K562 (cell line): ENCODE measurements at regions not wholly inside any gene's neighbourhood (a gene's known extent, or its start where the extent isn't known, plus 50 kb on each side); places are given as distances from the start of the nearest gene placed in this dataset.

Experiments
- ATAC-seq: fragments of 200-7000 bp; cut with Tn5 transposase; 3 replicates; pipeline ENCODE4 v1.9.1; 2020; ENCODE audit warnings: moderate library complexity
- BruUV-seq: library from RNA; stranded (reverse); fragments of 400-500 nt; replicated peaks from 2 replicates; lab custom pipeline; 2021; lab: Mats Ljungman, UMichigan
- CTCF ChIA-PET: fragments of 300-600 bp; formaldehyde crosslinking; extraction: SDS; loops from one replicate; lab custom pipeline; 2021; ENCODE audit warnings: low intra/inter-chr PET ratio; lab: Yijun Ruan, JAX
- POLR2A ChIA-PET: fragments of 300-600, 350-650 bp; sonication (Branson Sonifier 250); formaldehyde crosslinking; extraction: SDS; loops from one replicate; lab custom pipeline; 2021; ENCODE audit warnings: antibody characterized with exemption, inconsistent platforms; lab: Yijun Ruan, JAX
- DNase-seq, 4 experiments: peaks; one replicate each; pipeline versions ENCODE4 v3.0.0 to v3.0.0-alpha.2; 2011 to 2018; ENCODE audit warnings: low spot score in 3 of 4, mixed read lengths in 3 of 4; ENCODE audit errors: extremely low read depth in 1 of 4
- FAIRE-seq: peaks from 2 replicates; lab custom pipeline; 2011; peaks lifted over from hg19 to GRCh38; lab: Jason Lieb, UNC
- H2AFZ ChIP-seq: 2 replicates; pipeline ENCODE4 v1.6.0; 2011; ENCODE audit warnings: low read depth, low read length, control low read depth, inconsistent platforms
- H3K27ac ChIP-seq: fragments of 200-600 bp; 3 replicates; pipeline ENCODE4 v1.8.0; 2011; ENCODE audit warnings: low read depth, mild to moderate bottlenecking, control low read depth, inconsistent platforms, low read length, moderate library complexity, mixed read lengths; ENCODE audit errors: extremely low read depth
- H3K27me3 ChIP-seq, 2 experiments: fragments of 300-600 bp in 1 of 2; 2 replicates in 1 of 2; 3 replicates in 1 of 2; pipeline versions ENCODE4 v1.6.0 to v1.8.0; 2011; ENCODE audit warnings: inconsistent platforms in 2 of 2, low read length in 2 of 2, mild to moderate bottlenecking in 1 of 2, mixed read lengths in 1 of 2, moderate library complexity in 1 of 2; ENCODE audit not compliant: control insufficient read depth in 2 of 2, insufficient read depth in 2 of 2
- H3K36me3 ChIP-seq: fragments of 300-600 bp; 3 replicates; pipeline ENCODE4 v1.8.0; 2011; ENCODE audit warnings: mild to moderate bottlenecking, low read length, inconsistent platforms; ENCODE audit not compliant: control insufficient read depth, insufficient read depth
- H3K4me1 ChIP-seq, 2 experiments: fragments of 200-600 bp in 1 of 2; replicated peaks in 1 of 2; 2 replicates in 1 of 2; 3 replicates in 1 of 2; pipeline versions ENCODE4 v1.5.1 to v1.8.0; 2011; ENCODE audit warnings: inconsistent platforms in 2 of 2, low read length in 2 of 2, mild to moderate bottlenecking in 1 of 2, mixed read lengths in 1 of 2, moderate library complexity in 1 of 2; ENCODE audit not compliant: control insufficient read depth in 2 of 2, insufficient read depth in 2 of 2
- H3K4me2 ChIP-seq: 2 replicates; pipeline ENCODE4 v1.6.1; 2011; ENCODE audit warnings: low read length, control low read depth, inconsistent platforms, mixed read lengths; ENCODE audit not compliant: insufficient read depth
- H3K4me3 ChIP-seq: fragments of 200-600 bp; sonication (generic), shearing (Covaris generic); 2 replicates; pipeline ENCODE4 v1.5.1; 2016; ENCODE audit warnings: control low read depth, inconsistent platforms
- H3K79me2 ChIP-seq: fragments of 200-600 bp; 3 replicates; pipeline ENCODE4 v1.8.0; 2011; ENCODE audit warnings: low read length, inconsistent platforms; ENCODE audit not compliant: control insufficient read depth, insufficient read depth
- H3K9ac ChIP-seq, 2 experiments: 2 replicates each; pipeline versions ENCODE4 v1.6.0 to v1.6.1; 2011; ENCODE audit warnings: low read depth in 2 of 2, low read length in 2 of 2, control low read depth in 1 of 2, inconsistent platforms in 1 of 2, mild to moderate bottlenecking in 1 of 2, mixed read lengths in 1 of 2; ENCODE audit not compliant: insufficient read depth in 1 of 2
- H3K9me1 ChIP-seq: one replicate; pipeline ENCODE4 v1.6.0; 2011; ENCODE audit warnings: inconsistent platforms, mild to moderate bottlenecking, low read length, moderate library complexity; ENCODE audit not compliant: control insufficient read depth, insufficient read depth
- H3K9me3 ChIP-seq: replicated peaks from 2 replicates; pipeline ENCODE4 v1.5.1; 2011; ENCODE audit warnings: low read depth, low read length, inconsistent platforms; ENCODE audit not compliant: control insufficient read depth, insufficient read depth
- H4K20me1 ChIP-seq: replicated peaks from 2 replicates; pipeline ENCODE4 v1.6.1; 2011; ENCODE audit warnings: low read length, inconsistent platforms, mixed read lengths; ENCODE audit not compliant: control insufficient read depth, insufficient read depth
- CREBBP ChIP-seq: IDR thresholded peaks from one replicate; pipeline ENCODE4 v1.6.1; 2012; ENCODE audit warnings: low read depth, mild to moderate bottlenecking, control low read depth, inconsistent platforms, low read length
- NCOR1 ChIP-seq: fragments of 450-650 bp; IDR thresholded peaks from 2 replicates; pipeline ENCODE4 v1.6.1; 2016; ENCODE audit warnings: mild to moderate bottlenecking, moderate library complexity
- NRF1 ChIP-seq, 2 experiments: fragments of 450-650 bp; IDR thresholded peaks in 1 of 2; conservative IDR thresholded peaks in 1 of 2; 2 replicates each; pipeline ENCODE4 v1.6.1; 2014; ENCODE audit warnings: mild to moderate bottlenecking in 2 of 2
- TEAD1 ChIP-seq, 2 experiments: fragments of 450-650 bp in 1 of 2; sonication (generic) in 1 of 2; formaldehyde crosslinking; IDR thresholded peaks; 2 replicates each; pipeline versions ENCODE4 v1.4.0 to v1.8.0; 2020 to 2022; ENCODE audit warnings: mild to moderate bottlenecking in 2 of 2, missing genetic modification reagents in 1 of 2
- ZNF695 ChIP-seq: fragments of 450-650 bp; formaldehyde crosslinking; IDR thresholded peaks from 2 replicates; pipeline ENCODE4 v1.4.0; 2020; ENCODE audit warnings: mild to moderate bottlenecking, moderate library complexity
- WGBS: fragments of 100-300 bp; shearing (Covaris generic); methylation state at CpG from one replicate; pipeline ENCODE4 v1.1.6; 2016; ENCODE audit warnings: low coverage, mixed read lengths; ENCODE audit not compliant: insufficient coverage; ENCODE audit errors: missing lambda C conversion rate; 5-methylcytosine and 5-hydroxymethylcytosine counted together
- in situ Hi-C: fragments of 300-500 bp; cut with MboI; formaldehyde crosslinking; loops from 4 replicates; pipeline ENCODE4 v1.15.0; 2018; ENCODE audit warnings: inconsistent platforms, mixed read lengths
- intact Hi-C: fragments of 100-400 bp; cut with micrococcal nuclease; formaldehyde crosslinking; loops from 2 replicates; pipeline ENCODE4 v1.14.2; 2022
- TF ChIP-seq, protein P1 (sequence below): fragments of 450-650 bp; IDR thresholded peaks from 2 replicates; pipeline ENCODE4 v1.6.1; 2014; ENCODE audit warnings: low read depth, mild to moderate bottlenecking, moderate library complexity, borderline replicate concordance

DNA sequence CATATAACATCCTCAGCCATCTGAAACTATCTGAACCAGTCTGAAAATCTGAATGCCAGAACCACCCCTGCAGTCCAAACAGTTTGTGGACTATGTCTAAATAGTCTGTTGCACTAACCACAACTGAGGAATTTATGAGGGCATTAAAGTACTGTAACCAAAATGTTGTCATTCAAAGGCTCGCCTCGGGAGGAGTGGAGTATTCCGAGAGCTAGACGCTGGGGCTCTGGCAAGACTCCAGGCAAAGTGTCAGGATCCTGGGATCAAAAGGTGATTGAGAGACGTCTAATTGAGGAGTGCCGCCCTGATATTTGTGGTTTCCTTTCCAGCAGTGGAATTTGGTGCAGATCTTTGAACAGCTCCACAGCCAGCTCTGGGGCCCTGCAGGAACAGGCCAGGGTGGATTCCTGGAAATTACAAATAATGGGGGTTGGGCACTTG, 142.9 kb upstream of the MYOCD start (continued):
- TF ChIP-seq, protein P1, sequence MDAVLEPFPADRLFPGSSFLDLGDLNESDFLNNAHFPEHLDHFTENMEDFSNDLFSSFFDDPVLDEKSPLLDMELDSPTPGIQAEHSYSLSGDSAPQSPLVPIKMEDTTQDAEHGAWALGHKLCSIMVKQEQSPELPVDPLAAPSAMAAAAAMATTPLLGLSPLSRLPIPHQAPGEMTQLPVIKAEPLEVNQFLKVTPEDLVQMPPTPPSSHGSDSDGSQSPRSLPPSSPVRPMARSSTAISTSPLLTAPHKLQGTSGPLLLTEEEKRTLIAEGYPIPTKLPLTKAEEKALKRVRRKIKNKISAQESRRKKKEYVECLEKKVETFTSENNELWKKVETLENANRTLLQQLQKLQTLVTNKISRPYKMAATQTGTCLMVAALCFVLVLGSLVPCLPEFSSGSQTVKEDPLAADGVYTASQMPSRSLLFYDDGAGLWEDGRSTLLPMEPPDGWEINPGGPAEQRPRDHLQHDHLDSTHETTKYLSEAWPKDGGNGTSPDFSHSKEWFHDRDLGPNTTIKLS = no peak
- TF ChIP-seq ZNF695 (CRISPR knock-in tag) = no peak

DNA sequence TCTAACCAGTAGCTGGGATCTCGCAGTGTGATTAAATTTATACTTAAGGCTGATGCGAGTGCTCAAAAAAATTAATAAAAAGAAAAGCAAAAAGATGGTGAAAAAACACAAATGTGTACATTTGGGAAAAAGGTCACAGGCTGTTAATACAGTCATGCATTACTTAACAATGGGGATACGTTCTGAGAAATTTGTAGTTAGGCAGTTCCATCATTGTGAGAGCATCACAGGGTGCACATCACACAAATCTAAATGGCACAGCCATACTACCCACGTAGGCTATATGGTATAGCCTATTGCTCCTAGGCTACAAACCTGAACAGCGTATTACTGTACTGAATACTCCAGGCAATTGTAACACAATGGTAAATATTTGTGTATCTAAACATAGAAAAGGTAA, 142.4 kb upstream of the MYOCD start:
- intact Hi-C loops = no loop called here
- no peaks in the 10 kb centered on the region for H3K36me3 ChIP-seq
- in situ Hi-C loops = no loop called here
- no peak overlapping the region for H3K4me2 ChIP-seq
- no peak overlapping the region for H3K27ac ChIP-seq
- ATAC-seq (no peak), FAIRE-seq (no peak), DNase-seq (no peak)
- 0% methylated on average over 5 of the region's 5 CpGs for WGBS
- no peaks in the 10 kb centered on the region for H3K79me2 ChIP-seq
- ChIA-PET POLR2A (no interaction called here), CTCF (no interaction called here)
- no peak overlapping the region for H2AFZ ChIP-seq
- no peak overlapping the region for H3K4me3 ChIP-seq
- no peak for TF ChIP-seq TEAD1 (CRISPR knock-in tag; IDR thresholded peaks at IDR 0.05)
- no peak for TF ChIP-seq CREBBP
- no peak for TF ChIP-seq NRF1 (conservative IDR thresholded peaks at IDR 0.05 in 1 of 2, IDR thresholded peaks at IDR 0.05 in 1 of 2)
- no peak for TF ChIP-seq NCOR1
- no peaks in the 10 kb centered on the region for H4K20me1 ChIP-seq
- H3K4me1 ChIP-seq = no peaks in the 10 kb centered on the region
- no peaks in the 10 kb centered on the region for H3K27me3 ChIP-seq
- no peak overlapping the region for H3K9ac ChIP-seq
- no peaks in the 10 kb centered on the region for H3K9me1 ChIP-seq
- BruUV-seq = no TSS peak
- no peaks in the 10 kb centered on the region for H3K9me3 ChIP-seq
